OCI-LY1 (cell line): ENCODE measurements at regions not wholly inside any gene's neighbourhood (a gene's known extent, or its start where the extent isn't known, plus 50 kb on each side); places are given as distances from the start of the nearest gene placed in this dataset.
"Not testable (repeated sequence)": the region's sequence is repeated elsewhere in the genome, so short reads cannot be mapped to it uniquely, and the experiment has no call there.

ENCODE experiments used
- H2AFZ ChIP-seq: fragments of 200-600 bp; sonication (generic), shearing (Covaris generic); 2 replicates; pipeline ENCODE4 v1.6.0; 2014; ENCODE audit warnings: antibody characterized with exemption, mild to moderate bottlenecking, low read length
- H3F3A ChIP-seq: fragments of 200-600 bp; sonication (generic), shearing (Covaris generic); 2 replicates; pipeline ENCODE4 v1.6.0; 2014; ENCODE audit warnings: mild to moderate bottlenecking, antibody characterized with exemption, low read length, moderate library complexity; ENCODE audit not compliant: insufficient read depth
- H3K27ac ChIP-seq: fragments of 200-600 bp; sonication (generic); 2 replicates; pipeline ENCODE4 v1.5.1; 2014; ENCODE audit warnings: low read length, mixed run types, mild to moderate bottlenecking, low read depth; ENCODE audit not compliant: poor library complexity, severe bottlenecking
- H3K27me3 ChIP-seq: fragments of 200-600 bp; sonication (generic); 2 replicates; pipeline ENCODE4 v1.6.0; 2014; ENCODE audit warnings: antibody characterized with exemption, mild to moderate bottlenecking, low read length, moderate library complexity; ENCODE audit not compliant: insufficient read depth
- H3K36me3 ChIP-seq: fragments of 200-600 bp; sonication (generic); 2 replicates; pipeline ENCODE4 v1.6.1; 2014; ENCODE audit warnings: mild to moderate bottlenecking, antibody characterized with exemption, low read length, moderate library complexity, mixed read lengths; ENCODE audit not compliant: insufficient read depth
- H3K4me1 ChIP-seq: fragments of 200-600 bp; sonication (generic); 2 replicates; pipeline ENCODE4 v1.5.1; 2014; ENCODE audit warnings: mild to moderate bottlenecking, low read length, moderate library complexity; ENCODE audit not compliant: insufficient read depth, severe bottlenecking
- H3K4me2 ChIP-seq: fragments of 200-600 bp; sonication (generic), shearing (Covaris generic); 2 replicates; pipeline ENCODE4 v1.6.1; 2014; ENCODE audit warnings: low read length
- H3K4me3 ChIP-seq: fragments of 200-600 bp; sonication (generic); 2 replicates; pipeline ENCODE4 v1.5.1; 2014; ENCODE audit warnings: low read length, low read depth, mild to moderate bottlenecking, mixed read lengths; ENCODE audit not compliant: poor library complexity, severe bottlenecking
- H3K79me2 ChIP-seq: fragments of 200-600 bp; shearing (Covaris generic); 2 replicates; pipeline ENCODE4 v1.6.1; 2016; ENCODE audit warnings: mixed run types, low read length, mixed read lengths; ENCODE audit not compliant: insufficient read depth
- H3K9ac ChIP-seq: fragments of 200-600 bp; sonication (generic), shearing (Covaris generic); 2 replicates; pipeline ENCODE4 v1.6.1; 2014; ENCODE audit warnings: mild to moderate bottlenecking, low read length, mixed read lengths
- H3K9me2 ChIP-seq: fragments of 200-600 bp; sonication (generic), shearing (Covaris generic); 2 replicates; pipeline ENCODE4 v1.6.1; 2014; ENCODE audit warnings: low read depth, mild to moderate bottlenecking, low read length, mixed read lengths
- H3K9me3 ChIP-seq: fragments of 200-600 bp; shearing (Covaris generic); 2 replicates; pipeline ENCODE4 v1.6.1; 2014; ENCODE audit warnings: low read length, mixed read lengths
- H4K20me1 ChIP-seq: fragments of 200-600 bp; sonication (generic), shearing (Covaris generic); 2 replicates; pipeline ENCODE4 v1.6.0; 2016; ENCODE audit warnings: mild to moderate bottlenecking, low read length; ENCODE audit not compliant: insufficient read depth
- CTCF ChIP-seq: fragments of 200-600 bp; sonication (generic), shearing (Covaris generic); IDR thresholded peaks from 2 replicates; pipeline ENCODE4 v1.5.1; 2017; ENCODE audit warnings: mild to moderate bottlenecking, antibody characterized with exemption, low read length, moderate library complexity, mixed read lengths
- EZH2 ChIP-seq: fragments of 200-600 bp; sonication (generic), shearing (Covaris generic); IDR thresholded peaks from 2 replicates; pipeline ENCODE4 v1.8.0; 2017; ENCODE audit warnings: borderline replicate concordance, mixed run types, mild to moderate bottlenecking, antibody characterized with exemption, low read length, moderate library complexity, mixed read lengths

DNA sequence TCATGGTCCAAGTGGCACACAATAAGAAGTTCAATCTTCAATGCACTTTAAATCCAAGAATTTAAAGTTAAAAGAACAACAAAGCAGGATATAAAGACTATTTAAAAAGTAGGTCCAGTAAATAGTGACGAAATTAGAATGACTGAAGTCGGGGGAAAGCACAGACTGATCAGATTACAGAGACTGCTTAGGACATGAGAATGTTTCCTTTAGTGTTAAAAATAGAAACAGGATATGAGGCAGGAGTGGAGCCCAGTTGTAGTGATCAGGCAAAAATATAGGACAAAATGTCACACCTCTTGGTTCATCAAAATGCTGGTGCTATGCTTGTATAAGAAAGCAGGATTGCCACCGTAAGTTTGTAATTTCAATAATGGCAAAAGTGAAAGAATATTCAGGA, 52.2 kb upstream of the CD163 start:
- Histone ChIP-seq H3K4me3 (no peak overlapping the region), H3K27ac (no peak overlapping the region), H3K36me3 (no peaks in the 10 kb centered on the region), H2AFZ (no peak overlapping the region), H3K27me3 (no peaks in the 10 kb centered on the region), H3K4me1 (no peaks in the 10 kb centered on the region), H3K9ac (no peak overlapping the region), H3K79me2 (no peaks in the 10 kb centered on the region), H3K4me2 (no peak overlapping the region), H3K9me2 (no peaks in the 10 kb centered on the region), H4K20me1 (no peaks in the 10 kb centered on the region), H3K9me3 (no peaks in the 10 kb centered on the region), H3F3A (no peaks in the 10 kb centered on the region)
- TF ChIP-seq CTCF (no peak), EZH2 (no peak)

- H3K9me3 ChIP-seq, H3K27me3 ChIP-seq, H3K79me2 ChIP-seq, H3K9ac ChIP-seq, H3K9me2 ChIP-seq, H4K20me1 ChIP-seq, H3K4me3 ChIP-seq, H3K4me2 ChIP-seq, H3F3A ChIP-seq, H3K27ac ChIP-seq, H3K36me3 ChIP-seq, H2AFZ ChIP-seq, H3K4me1 ChIP-seq: not testable (repeated sequence)
Measured at GRCh38 chr12:7554831-7555230, 51.3 kb upstream of the CD163 start.
